ENCODE measurements at regions not wholly inside any gene's neighbourhood (a gene's known extent, or its start where the extent isn't known, plus 50 kb on each side); places are given as distances from the start of the nearest gene placed in this dataset.

DNA sequence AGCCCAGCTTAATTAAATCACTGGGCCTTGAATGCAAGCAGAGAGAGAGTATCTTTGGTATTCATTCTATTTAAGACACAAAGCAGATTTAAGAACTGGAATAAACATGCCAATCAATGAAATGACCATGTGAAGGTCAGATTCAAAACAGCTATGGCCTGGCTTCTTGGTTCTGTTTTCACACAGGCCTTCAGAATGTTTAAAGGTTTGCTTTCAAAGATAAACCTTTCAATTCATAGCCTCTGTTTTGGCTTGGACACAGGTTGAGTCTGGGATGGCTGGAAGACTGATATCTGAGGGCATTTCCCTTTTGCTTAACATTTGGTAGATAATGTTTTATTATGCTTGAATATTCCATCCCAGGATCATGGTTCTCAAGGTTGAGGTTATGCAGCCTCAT is 244.4 kb upstream of the KBTBD8 start:
- TF ChIP-seq, protein P1, sequence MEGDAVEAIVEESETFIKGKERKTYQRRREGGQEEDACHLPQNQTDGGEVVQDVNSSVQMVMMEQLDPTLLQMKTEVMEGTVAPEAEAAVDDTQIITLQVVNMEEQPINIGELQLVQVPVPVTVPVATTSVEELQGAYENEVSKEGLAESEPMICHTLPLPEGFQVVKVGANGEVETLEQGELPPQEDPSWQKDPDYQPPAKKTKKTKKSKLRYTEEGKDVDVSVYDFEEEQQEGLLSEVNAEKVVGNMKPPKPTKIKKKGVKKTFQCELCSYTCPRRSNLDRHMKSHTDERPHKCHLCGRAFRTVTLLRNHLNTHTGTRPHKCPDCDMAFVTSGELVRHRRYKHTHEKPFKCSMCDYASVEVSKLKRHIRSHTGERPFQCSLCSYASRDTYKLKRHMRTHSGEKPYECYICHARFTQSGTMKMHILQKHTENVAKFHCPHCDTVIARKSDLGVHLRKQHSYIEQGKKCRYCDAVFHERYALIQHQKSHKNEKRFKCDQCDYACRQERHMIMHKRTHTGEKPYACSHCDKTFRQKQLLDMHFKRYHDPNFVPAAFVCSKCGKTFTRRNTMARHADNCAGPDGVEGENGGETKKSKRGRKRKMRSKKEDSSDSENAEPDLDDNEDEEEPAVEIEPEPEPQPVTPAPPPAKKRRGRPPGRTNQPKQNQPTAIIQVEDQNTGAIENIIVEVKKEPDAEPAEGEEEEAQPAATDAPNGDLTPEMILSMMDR (conservative IDR thresholded peaks at IDR 0.05; ENCODE audit: low read depth, low read length): no peak
- no peak for TF ChIP-seq EZH2 (IDR thresholded peaks at IDR 0.05; ENCODE audit: borderline replicate concordance, low read depth, low read length, poor library complexity, severe bottlenecking)
